GM23338 (cell line): ENCODE measurements at regions not wholly inside any gene's neighbourhood (a gene's known extent, or its start where the extent isn't known, plus 50 kb on each side); places are given as distances from the start of the nearest gene placed in this dataset.

Experiments used
- ATAC-seq: fragments of 200-7000 bp; cut with Tn5 transposase; 3 replicates; pipeline ENCODE4 v1.9.1; 2020
- DNase-seq: peaks from one replicate; pipeline ENCODE4 v3.0.0-alpha.2; 2015; ENCODE audit warnings: low spot score
- H2AFZ ChIP-seq: fragments of 200-600 bp; sonication (generic); 2 replicates; pipeline ENCODE4 v1.8.0; 2016; ENCODE audit warnings: antibody characterized with exemption, mild to moderate bottlenecking, moderate library complexity
- H3F3A ChIP-seq: fragments of 200-600 bp; sonication (generic); replicated peaks from 2 replicates; pipeline ENCODE4 v1.8.0; 2017; ENCODE audit warnings: antibody characterized with exemption, mixed run types, low read depth
- H3K27ac ChIP-seq: fragments of 200-600 bp; sonication (generic); 2 replicates; pipeline ENCODE4 v1.6.1; 2016; ENCODE audit warnings: low read depth
- H3K27me3 ChIP-seq: fragments of 200-600 bp; sonication (generic); 2 replicates; pipeline ENCODE4 v1.8.0; 2016; ENCODE audit warnings: mild to moderate bottlenecking, mixed run types, moderate library complexity; ENCODE audit not compliant: insufficient read depth
- H3K36me3 ChIP-seq: fragments of 200-600 bp; sonication (generic); 2 replicates; pipeline ENCODE4 v1.8.0; 2016; ENCODE audit warnings: mild to moderate bottlenecking; ENCODE audit not compliant: insufficient read depth
- H3K4me1 ChIP-seq: fragments of 200-600 bp; sonication (generic); 2 replicates; pipeline ENCODE4 v1.8.0; 2016; ENCODE audit warnings: mild to moderate bottlenecking, moderate library complexity; ENCODE audit not compliant: insufficient read depth
- H3K4me2 ChIP-seq: fragments of 200-600 bp; sonication (generic); 2 replicates; pipeline ENCODE4 v1.7.1; 2017; ENCODE audit warnings: mixed run types
- H3K4me3 ChIP-seq: fragments of 200-600 bp; sonication (generic); 2 replicates; pipeline ENCODE4 v1.6.1; 2016; ENCODE audit warnings: mixed run types
- H3K79me2 ChIP-seq: fragments of 200-600 bp; sonication (generic); replicated peaks from 2 replicates; pipeline ENCODE4 v1.8.0; 2017; ENCODE audit warnings: mild to moderate bottlenecking; ENCODE audit not compliant: insufficient read depth
- H3K9me2 ChIP-seq: fragments of 200-600 bp; sonication (generic); 2 replicates; pipeline ENCODE4 v1.8.0; 2017; ENCODE audit not compliant: insufficient read depth
- H4K20me1 ChIP-seq: fragments of 200-600 bp; sonication (generic); replicated peaks from 2 replicates; pipeline ENCODE4 v1.8.0; 2017; ENCODE audit warnings: mild to moderate bottlenecking; ENCODE audit not compliant: insufficient read depth
- H3K27ac Mint-ChIP-seq: 2 replicates; pipeline ENCODE4 v1.8.0; 2020; ENCODE audit warnings: inconsistent platforms, mild to moderate bottlenecking, moderate library complexity, mixed read lengths
- H3K27me3 Mint-ChIP-seq: 3 replicates; pipeline ENCODE4 v1.8.0; 2022; ENCODE audit warnings: low read depth, mild to moderate bottlenecking, moderate library complexity, mixed read lengths, inconsistent platforms; ENCODE audit not compliant: insufficient read depth, poor library complexity
- H3K36me3 Mint-ChIP-seq: 3 replicates; pipeline ENCODE4 v1.8.0; 2021; ENCODE audit warnings: low read depth, mild to moderate bottlenecking, inconsistent platforms, moderate library complexity, mixed read lengths
- H3K4me1 Mint-ChIP-seq: 3 replicates; pipeline ENCODE4 v1.8.0; 2020; ENCODE audit warnings: mild to moderate bottlenecking, inconsistent platforms, mixed read lengths
- H3K4me3 Mint-ChIP-seq: 3 replicates; pipeline ENCODE4 v1.8.0; 2021; ENCODE audit warnings: moderate library complexity, mild to moderate bottlenecking, inconsistent platforms, mixed read lengths
- H3K9me3 Mint-ChIP-seq: 3 replicates; pipeline ENCODE4 v1.8.0; 2020; ENCODE audit warnings: moderate library complexity, mild to moderate bottlenecking, inconsistent platforms, mixed read lengths
- CTCF ChIP-seq, 2 experiments: fragments of 200-600 bp in 1 of 2; sonication (generic) in 1 of 2; conservative IDR thresholded peaks; 2 replicates each; pipeline versions ENCODE4 v1.5.1 to v1.6.1; 2016 to 2017; ENCODE audit warnings: antibody characterized with exemption in 2 of 2, low read depth in 2 of 2, mild to moderate bottlenecking in 2 of 2, moderate library complexity in 1 of 2
- ETS1 ChIP-seq: IDR thresholded peaks from 2 replicates; pipeline ENCODE4 v1.6.1; 2016; ENCODE audit warnings: antibody characterized with exemption
- EZH2 ChIP-seq: fragments of 200-600 bp; sonication (generic); IDR thresholded peaks from one replicate; pipeline ENCODE4 v1.8.0; 2017; ENCODE audit warnings: antibody characterized with exemption, mild to moderate bottlenecking, low read depth; ENCODE audit not compliant: unreplicated experiment
- JUNB ChIP-seq: IDR thresholded peaks from one replicate; pipeline ENCODE4 v1.6.1; 2016; ENCODE audit warnings: antibody characterized with exemption; ENCODE audit not compliant: unreplicated experiment
- NANOG ChIP-seq: IDR thresholded peaks from 2 replicates; pipeline ENCODE4 v1.6.1; 2016; ENCODE audit warnings: antibody characterized with exemption, borderline replicate concordance
- POLR2AphosphoS5 ChIP-seq: IDR thresholded peaks from 2 replicates; pipeline ENCODE4 v1.6.1; 2016; ENCODE audit warnings: antibody characterized with exemption, low read depth
- ZNF114 ChIP-seq: fragments of 250-450 bp; sonication (Bioruptor Pico); IDR thresholded peaks from 2 replicates; pipeline ENCODE4 v1.5.0; 2020; ENCODE audit warnings: mild to moderate bottlenecking, moderate library complexity
- ZNF331 ChIP-seq: fragments of 250-450 bp; sonication (Bioruptor Pico); IDR thresholded peaks from 2 replicates; pipeline ENCODE4 v1.5.0; 2020; ENCODE audit warnings: low read depth, mild to moderate bottlenecking, moderate library complexity
- TF ChIP-seq, protein P1 (sequence below): IDR thresholded peaks from one replicate; pipeline ENCODE4 v1.6.1; 2018; ENCODE audit warnings: antibody characterized with exemption; ENCODE audit not compliant: unreplicated experiment
- TF ChIP-seq, protein P2 (sequence below): fragments of 250-450 bp; sonication (Bioruptor Pico); IDR thresholded peaks from 2 replicates; pipeline ENCODE4 v1.5.0; 2020; ENCODE audit warnings: mild to moderate bottlenecking, moderate library complexity

DNA sequence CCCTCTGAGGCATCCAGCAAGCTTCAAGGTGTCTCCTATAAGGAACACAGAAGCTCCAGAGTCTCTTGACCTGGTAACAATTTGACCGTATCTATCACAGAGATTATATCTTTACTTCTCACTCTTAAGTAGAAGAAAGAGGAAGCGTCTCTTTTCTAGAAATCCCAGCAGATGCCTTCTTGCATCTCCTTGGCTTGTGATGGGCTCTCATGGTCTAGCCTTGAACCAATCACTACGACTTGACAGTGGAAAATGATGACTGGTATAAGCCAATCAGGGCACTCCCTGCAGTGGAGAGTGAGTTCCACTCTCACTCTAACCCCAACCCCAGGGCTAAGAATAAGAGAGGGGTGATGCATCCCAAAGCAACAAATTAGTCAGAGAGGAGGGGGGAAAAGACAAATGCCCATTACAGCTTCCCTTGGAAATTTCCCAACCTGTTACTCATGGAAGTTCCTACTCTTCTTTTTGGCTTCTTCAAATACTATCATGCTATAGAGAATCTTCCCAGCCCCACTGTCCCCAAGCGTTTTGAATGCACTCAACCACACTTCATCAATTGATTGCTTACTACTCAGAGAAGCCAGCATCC lies 293.5 kb downstream of the MN1 start (continued):
- TF ChIP-seq, protein P1, sequence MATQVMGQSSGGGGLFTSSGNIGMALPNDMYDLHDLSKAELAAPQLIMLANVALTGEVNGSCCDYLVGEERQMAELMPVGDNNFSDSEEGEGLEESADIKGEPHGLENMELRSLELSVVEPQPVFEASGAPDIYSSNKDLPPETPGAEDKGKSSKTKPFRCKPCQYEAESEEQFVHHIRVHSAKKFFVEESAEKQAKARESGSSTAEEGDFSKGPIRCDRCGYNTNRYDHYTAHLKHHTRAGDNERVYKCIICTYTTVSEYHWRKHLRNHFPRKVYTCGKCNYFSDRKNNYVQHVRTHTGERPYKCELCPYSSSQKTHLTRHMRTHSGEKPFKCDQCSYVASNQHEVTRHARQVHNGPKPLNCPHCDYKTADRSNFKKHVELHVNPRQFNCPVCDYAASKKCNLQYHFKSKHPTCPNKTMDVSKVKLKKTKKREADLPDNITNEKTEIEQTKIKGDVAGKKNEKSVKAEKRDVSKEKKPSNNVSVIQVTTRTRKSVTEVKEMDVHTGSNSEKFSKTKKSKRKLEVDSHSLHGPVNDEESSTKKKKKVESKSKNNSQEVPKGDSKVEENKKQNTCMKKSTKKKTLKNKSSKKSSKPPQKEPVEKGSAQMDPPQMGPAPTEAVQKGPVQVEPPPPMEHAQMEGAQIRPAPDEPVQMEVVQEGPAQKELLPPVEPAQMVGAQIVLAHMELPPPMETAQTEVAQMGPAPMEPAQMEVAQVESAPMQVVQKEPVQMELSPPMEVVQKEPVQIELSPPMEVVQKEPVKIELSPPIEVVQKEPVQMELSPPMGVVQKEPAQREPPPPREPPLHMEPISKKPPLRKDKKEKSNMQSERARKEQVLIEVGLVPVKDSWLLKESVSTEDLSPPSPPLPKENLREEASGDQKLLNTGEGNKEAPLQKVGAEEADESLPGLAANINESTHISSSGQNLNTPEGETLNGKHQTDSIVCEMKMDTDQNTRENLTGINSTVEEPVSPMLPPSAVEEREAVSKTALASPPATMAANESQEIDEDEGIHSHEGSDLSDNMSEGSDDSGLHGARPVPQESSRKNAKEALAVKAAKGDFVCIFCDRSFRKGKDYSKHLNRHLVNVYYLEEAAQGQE: no peak
- TF ChIP-seq ZNF331: no peak

DNA sequence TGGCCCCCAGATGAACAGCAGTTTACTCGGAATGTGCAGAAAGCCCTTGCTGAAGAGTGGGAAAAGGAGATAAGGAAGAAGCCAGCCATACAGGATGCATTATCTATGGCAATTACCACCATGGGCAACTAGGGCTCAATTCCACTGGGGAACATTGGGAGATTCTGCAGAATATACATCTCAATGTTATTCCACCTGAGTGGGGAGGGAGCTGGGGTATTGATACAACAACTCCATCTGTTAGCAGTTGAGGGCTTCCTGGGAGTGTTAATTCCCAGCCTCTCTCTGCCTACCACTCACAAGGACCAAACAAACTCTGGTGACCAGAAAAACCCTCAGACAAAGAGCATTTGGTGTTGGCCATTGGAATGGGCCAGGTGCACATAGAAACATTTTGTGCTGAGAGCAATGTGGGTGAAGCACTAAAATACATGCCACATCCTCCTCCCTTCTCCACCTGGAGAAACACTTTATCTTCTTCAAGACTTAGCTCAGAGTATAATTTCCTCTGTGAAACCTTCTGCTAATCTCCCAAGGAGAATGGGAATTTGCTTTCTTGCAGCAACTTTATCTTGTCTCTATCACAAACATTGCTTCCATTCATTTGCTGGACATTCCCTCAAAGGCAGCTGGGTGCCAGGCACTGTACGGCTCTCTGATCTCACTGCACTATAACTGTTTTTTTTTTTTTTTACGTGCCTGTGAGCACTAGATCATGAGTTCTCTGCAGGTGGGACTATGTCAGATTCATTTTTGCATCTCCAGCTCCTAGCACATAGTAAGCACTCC lies 292.2 kb downstream of the MN1 start:
- no peaks in the 10 kb centered on the region for H3F3A ChIP-seq
- H3K4me1 ChIP-seq: no peaks in the 10 kb centered on the region
- H3K9me3 Mint-ChIP-seq: no peaks in the 10 kb centered on the region
- H3K36me3 ChIP-seq: no peaks in the 10 kb centered on the region
- H3K4me2 ChIP-seq: no peak overlapping the region
- H3K27ac Mint-ChIP-seq: no peak overlapping the region
- no peak overlapping the region for H2AFZ ChIP-seq
- H3K4me3 Mint-ChIP-seq: no peak overlapping the region
- no peak overlapping the region for H3K27ac ChIP-seq
- H3K9me2 ChIP-seq: no peaks in the 10 kb centered on the region
- ATAC-seq (no peak), DNase-seq (no peak)
- H3K36me3 Mint-ChIP-seq: no peaks in the 10 kb centered on the region
- no peaks in the 10 kb centered on the region for H3K79me2 ChIP-seq
- H3K4me1 Mint-ChIP-seq: no peaks in the 10 kb centered on the region; the same call in 1 of the 3 replicates
- H3K27me3 ChIP-seq: no peaks in the 10 kb centered on the region
- H3K4me3 ChIP-seq: no peak overlapping the region
- peaks cover 1% of the 10 kb centered on the region for H3K27me3 Mint-ChIP-seq
- TF ChIP-seq NANOG (no peak), ZNF114 (CRISPR knock-in tag) (no peak), ETS1 (no peak), JUNB (no peak), ZNF331 (no peak), POLR2AphosphoS5 (no peak), EZH2 (no peak), CTCF (conservative IDR thresholded peaks at IDR 0.05; ENCODE audit: low read depth in 2 of 2) (no peak)
- TF ChIP-seq, protein P2, sequence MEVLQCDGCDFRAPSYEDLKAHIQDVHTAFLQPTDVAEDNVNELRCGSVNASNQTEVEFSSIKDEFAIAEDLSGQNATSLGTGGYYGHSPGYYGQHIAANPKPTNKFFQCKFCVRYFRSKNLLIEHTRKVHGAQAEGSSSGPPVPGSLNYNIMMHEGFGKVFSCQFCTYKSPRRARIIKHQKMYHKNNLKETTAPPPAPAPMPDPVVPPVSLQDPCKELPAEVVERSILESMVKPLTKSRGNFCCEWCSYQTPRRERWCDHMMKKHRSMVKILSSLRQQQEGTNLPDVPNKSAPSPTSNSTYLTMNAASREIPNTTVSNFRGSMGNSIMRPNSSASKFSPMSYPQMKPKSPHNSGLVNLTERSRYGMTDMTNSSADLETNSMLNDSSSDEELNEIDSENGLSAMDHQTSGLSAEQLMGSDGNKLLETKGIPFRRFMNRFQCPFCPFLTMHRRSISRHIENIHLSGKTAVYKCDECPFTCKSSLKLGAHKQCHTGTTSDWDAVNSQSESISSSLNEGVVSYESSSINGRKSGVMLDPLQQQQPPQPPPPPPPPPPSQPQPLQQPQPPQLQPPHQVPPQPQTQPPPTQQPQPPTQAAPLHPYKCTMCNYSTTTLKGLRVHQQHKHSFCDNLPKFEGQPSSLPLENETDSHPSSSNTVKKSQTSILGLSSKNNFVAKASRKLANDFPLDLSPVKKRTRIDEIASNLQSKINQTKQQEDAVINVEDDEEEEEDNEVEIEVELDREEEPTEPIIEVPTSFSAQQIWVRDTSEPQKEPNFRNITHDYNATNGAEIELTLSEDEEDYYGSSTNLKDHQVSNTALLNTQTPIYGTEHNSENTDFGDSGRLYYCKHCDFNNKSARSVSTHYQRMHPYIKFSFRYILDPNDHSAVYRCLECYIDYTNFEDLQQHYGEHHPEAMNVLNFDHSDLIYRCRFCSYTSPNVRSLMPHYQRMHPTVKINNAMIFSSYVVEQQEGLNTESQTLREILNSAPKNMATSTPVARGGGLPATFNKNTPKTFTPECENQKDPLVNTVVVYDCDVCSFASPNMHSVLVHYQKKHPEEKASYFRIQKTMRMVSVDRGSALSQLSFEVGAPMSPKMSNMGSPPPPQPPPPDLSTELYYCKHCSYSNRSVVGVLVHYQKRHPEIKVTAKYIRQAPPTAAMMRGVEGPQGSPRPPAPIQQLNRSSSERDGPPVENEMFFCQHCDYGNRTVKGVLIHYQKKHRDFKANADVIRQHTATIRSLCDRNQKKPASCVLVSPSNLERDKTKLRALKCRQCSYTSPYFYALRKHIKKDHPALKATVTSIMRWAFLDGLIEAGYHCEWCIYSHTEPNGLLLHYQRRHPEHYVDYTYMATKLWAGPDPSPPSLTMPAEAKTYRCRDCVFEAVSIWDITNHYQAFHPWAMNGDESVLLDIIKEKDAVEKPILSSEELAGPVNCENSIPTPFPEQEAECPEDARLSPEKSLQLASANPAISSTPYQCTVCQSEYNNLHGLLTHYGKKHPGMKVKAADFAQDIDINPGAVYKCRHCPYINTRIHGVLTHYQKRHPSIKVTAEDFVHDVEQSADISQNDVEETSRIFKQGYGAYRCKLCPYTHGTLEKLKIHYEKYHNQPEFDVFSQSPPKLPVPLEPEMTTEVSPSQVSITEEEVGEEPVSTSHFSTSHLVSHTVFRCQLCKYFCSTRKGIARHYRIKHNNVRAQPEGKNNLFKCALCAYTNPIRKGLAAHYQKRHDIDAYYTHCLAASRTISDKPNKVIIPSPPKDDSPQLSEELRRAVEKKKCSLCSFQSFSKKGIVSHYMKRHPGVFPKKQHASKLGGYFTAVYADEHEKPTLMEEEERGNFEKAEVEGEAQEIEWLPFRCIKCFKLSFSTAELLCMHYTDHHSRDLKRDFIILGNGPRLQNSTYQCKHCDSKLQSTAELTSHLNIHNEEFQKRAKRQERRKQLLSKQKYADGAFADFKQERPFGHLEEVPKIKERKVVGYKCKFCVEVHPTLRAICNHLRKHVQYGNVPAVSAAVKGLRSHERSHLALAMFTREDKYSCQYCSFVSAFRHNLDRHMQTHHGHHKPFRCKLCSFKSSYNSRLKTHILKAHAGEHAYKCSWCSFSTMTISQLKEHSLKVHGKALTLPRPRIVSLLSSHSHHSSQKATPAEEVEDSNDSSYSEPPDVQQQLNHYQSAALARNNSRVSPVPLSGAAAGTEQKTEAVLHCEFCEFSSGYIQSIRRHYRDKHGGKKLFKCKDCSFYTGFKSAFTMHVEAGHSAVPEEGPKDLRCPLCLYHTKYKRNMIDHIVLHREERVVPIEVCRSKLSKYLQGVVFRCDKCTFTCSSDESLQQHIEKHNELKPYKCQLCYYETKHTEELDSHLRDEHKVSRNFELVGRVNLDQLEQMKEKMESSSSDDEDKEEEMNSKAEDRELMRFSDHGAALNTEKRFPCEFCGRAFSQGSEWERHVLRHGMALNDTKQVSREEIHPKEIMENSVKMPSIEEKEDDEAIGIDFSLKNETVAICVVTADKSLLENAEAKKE (CRISPR knock-in tag): no peak
- no peaks in the 10 kb centered on the region for H4K20me1 ChIP-seq
